Naive thymus-derived CD4-positive, alpha-beta T cell (primary cell): ENCODE measurements at regions not wholly inside any gene's neighbourhood (a gene's known extent, or its start where the extent isn't known, plus 50 kb on each side); places are given as distances from the start of the nearest gene placed in this dataset.

Experiments
- ATAC-seq: fragments of 150-1000 bp; cut with Tn5 transposase; 2 replicates; pipeline ENCODE4 v1.10.0; 2021; ENCODE audit warnings: mild to moderate bottlenecking, moderate library complexity
- CTCF ChIA-PET: fragments of 350-600 bp; sonication (Branson Sonifier 250); formaldehyde crosslinking; loops from one replicate; lab custom pipeline; 2021; ENCODE audit warnings: antibody characterized with exemption; lab: Charles Lee
- POLR2A ChIA-PET: fragments of 350-600 bp; sonication (Branson Sonifier 250); formaldehyde crosslinking; loops from one replicate; lab custom pipeline; 2021; ENCODE audit warnings: antibody characterized with exemption, inconsistent platforms; lab: Charles Lee
- DNase-seq, 9 donors: peaks; one replicate each; pipeline versions ENCODE4 v3.0.0 to v3.0.0-alpha.2; 2020 to 2022; ENCODE audit warnings: mixed read lengths in 1 of 9
- H3K27ac ChIP-seq: one replicate; pipeline ENCODE4 v1.7.0; 2013; ENCODE audit warnings: mild to moderate bottlenecking, low read depth, low read length, moderate library complexity
- H3K27me3 ChIP-seq, 2 donors: one replicate each; pipeline ENCODE4 v1.7.0; 2013; ENCODE audit warnings: low read length in 2 of 2, mild to moderate bottlenecking in 2 of 2, moderate library complexity in 2 of 2; ENCODE audit not compliant: control insufficient read depth in 2 of 2, insufficient read depth in 2 of 2
- H3K36me3 ChIP-seq, 3 experiments: 1 replicate in 2 of 3; 2 replicates in 1 of 3; pipeline ENCODE4 v1.7.0; 2013; ENCODE audit warnings: low read length in 3 of 3, mild to moderate bottlenecking in 3 of 3, moderate library complexity in 1 of 3; ENCODE audit not compliant: insufficient read depth in 3 of 3, control insufficient read depth in 2 of 3
- H3K4me1 ChIP-seq, 2 donors: one replicate each; pipeline ENCODE4 v1.7.0; 2013; ENCODE audit warnings: low read length in 2 of 2, mild to moderate bottlenecking in 2 of 2, moderate library complexity in 1 of 2; ENCODE audit not compliant: control insufficient read depth in 2 of 2, insufficient read depth in 2 of 2
- H3K4me3 ChIP-seq: 2 replicates; pipeline ENCODE4 v1.7.0; 2013; ENCODE audit warnings: mild to moderate bottlenecking, low read length
- H3K9me3 ChIP-seq, 3 experiments: 1 replicate in 2 of 3; 2 replicates in 1 of 3; pipeline ENCODE4 v1.7.0; 2013; ENCODE audit warnings: low read length in 3 of 3; ENCODE audit not compliant: control insufficient read depth in 2 of 3
- H3K27ac Mint-ChIP-seq, 9 donors: one replicate each; pipeline ENCODE4 v1.8.0; 2020 to 2022; ENCODE audit warnings: mixed read lengths in 9 of 9, mild to moderate bottlenecking in 8 of 9, moderate library complexity in 5 of 9, inconsistent platforms in 2 of 9
- H3K27me3 Mint-ChIP-seq, 5 donors: one replicate each; pipeline ENCODE4 v1.8.0; 2021 to 2022; ENCODE audit warnings: mixed read lengths in 5 of 5, mild to moderate bottlenecking in 1 of 5
- H3K36me3 Mint-ChIP-seq, 5 donors: one replicate each; pipeline ENCODE4 v1.8.0; 2020 to 2022; ENCODE audit warnings: mixed read lengths in 5 of 5, mild to moderate bottlenecking in 3 of 5, inconsistent platforms in 1 of 5
- H3K4me1 Mint-ChIP-seq, 7 donors: one replicate each; pipeline ENCODE4 v1.8.0; 2020 to 2022; ENCODE audit warnings: mixed read lengths in 7 of 7, mild to moderate bottlenecking in 3 of 7, inconsistent platforms in 1 of 7
- H3K4me3 Mint-ChIP-seq, 10 donors: one replicate each; pipeline ENCODE4 v1.8.0; 2020 to 2022; ENCODE audit warnings: mild to moderate bottlenecking in 10 of 10, mixed read lengths in 10 of 10, moderate library complexity in 6 of 10, inconsistent platforms in 2 of 10
- H3K9me3 Mint-ChIP-seq, 11 donors: one replicate each; pipeline ENCODE4 v1.8.0; 2020 to 2022; ENCODE audit warnings: mixed read lengths in 11 of 11, mild to moderate bottlenecking in 4 of 11, inconsistent platforms in 1 of 11, moderate library complexity in 1 of 11
- intact Hi-C, 2 donors: fragments of 100-400 bp; cut with micrococcal nuclease; formaldehyde crosslinking; loops; one replicate each; pipeline ENCODE4 v1.15.1; 2023

DNA sequence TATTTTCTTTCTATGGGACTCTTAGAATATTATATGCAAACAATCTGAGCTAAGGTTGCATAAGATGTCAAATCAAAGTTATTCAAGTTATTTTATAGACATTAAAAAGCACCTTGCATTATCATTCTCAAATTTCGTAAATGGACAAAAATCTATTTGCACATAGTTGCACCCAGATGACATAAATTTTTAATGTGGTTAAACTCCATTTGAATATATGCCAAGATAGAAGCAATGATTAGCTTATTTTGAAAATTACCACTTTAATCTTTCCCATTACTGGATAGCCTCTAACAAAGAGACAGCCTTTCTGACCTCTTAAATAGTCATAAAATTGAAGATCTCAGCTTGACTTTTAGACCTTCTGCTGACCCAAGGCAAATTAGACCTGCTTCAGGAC, 386.8 kb downstream of the RAPGEF2 start:
- POLR2A ChIA-PET, result no interaction called here
- no peak overlapping the region for H3K27ac ChIP-seq
- intact Hi-C loops, result no loop called here
- Mint-ChIP-seq H3K27me3 (peaks cover 2 to 28% (median 20%) of the 10 kb centered on the region in 5 donors), H3K4me3 (no peak overlapping the region), H3K36me3 (no peaks in the 10 kb centered on the region), H3K9me3 (peaks cover 0 to 19% (median 7%) of the 10 kb centered on the region in 11 donors), H3K27ac (no peak overlapping the region), H3K4me1 (peaks cover 0 to 5% (median 0%) of the 10 kb centered on the region in 7 donors)
- H3K27me3 ChIP-seq, result peaks cover 0 to 2% of the 10 kb centered on the region in 2 donors
- DNase-seq (no peak), ATAC-seq (no peak)
- CTCF ChIA-PET, result no interaction called here
- H3K36me3 ChIP-seq, result no peaks in the 10 kb centered on the region
- no peaks in the 10 kb centered on the region for H3K9me3 ChIP-seq
- no peaks in the 10 kb centered on the region for H3K4me1 ChIP-seq
- no peak overlapping the region for H3K4me3 ChIP-seq

DNA sequence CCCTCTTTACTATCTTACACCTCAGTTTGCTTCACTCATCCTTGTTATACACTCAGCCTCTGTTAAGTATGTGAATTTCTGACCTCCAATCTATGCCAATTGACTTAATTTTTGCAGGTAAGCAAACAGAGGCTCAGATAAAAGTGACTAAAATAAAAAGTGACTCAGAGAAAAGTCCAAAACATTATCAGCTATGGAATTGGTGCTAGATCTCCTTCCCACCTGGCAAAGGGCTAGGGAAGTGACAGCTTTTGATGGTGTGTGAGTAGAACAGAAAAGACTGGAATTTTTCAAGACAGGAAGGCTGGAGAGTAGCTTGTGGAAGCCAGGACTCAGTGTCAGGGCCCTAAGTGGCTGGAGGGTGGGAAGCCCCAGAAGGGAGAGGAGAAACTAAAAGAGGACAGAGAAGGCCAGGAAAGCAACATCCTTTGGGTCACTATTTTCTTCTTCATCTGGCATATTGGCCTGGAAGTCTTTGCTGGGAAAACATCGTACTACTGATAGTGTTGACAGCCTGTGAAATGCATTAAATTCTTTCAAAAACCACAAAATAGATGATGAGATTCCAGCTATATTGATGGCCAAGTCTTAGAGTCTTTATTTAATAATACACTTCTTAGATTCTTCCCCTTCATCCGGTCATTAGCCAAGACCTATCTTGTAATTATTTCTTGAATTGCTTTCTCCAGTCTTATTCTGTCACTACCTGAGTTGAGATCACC, 392.8 kb downstream of the RAPGEF2 start:
- Mint-ChIP-seq H3K36me3 (no peaks in the 10 kb centered on the region), H3K9me3 (peaks cover 0 to 16% (median 7%) of the 10 kb centered on the region in 11 donors), H3K4me1 (no peaks in the 10 kb centered on the region), H3K27ac (no peak overlapping the region), H3K27me3 (peaks cover 0 to 8% (median 5%) of the 10 kb centered on the region in 5 donors), H3K4me3 (no peak overlapping the region)
- H3K27ac ChIP-seq, result no peak overlapping the region
- ATAC-seq (no peak), DNase-seq (no peak)
- no peaks in the 10 kb centered on the region for H3K36me3 ChIP-seq
- H3K4me1 ChIP-seq, result no peaks in the 10 kb centered on the region
- CTCF ChIA-PET, result no interaction called here
- POLR2A ChIA-PET, result no interaction called here
- H3K27me3 ChIP-seq, result no peaks in the 10 kb centered on the region
- no peaks in the 10 kb centered on the region for H3K9me3 ChIP-seq
- intact Hi-C loops, result no loop called here
- no peak overlapping the region for H3K4me3 ChIP-seq

DNA sequence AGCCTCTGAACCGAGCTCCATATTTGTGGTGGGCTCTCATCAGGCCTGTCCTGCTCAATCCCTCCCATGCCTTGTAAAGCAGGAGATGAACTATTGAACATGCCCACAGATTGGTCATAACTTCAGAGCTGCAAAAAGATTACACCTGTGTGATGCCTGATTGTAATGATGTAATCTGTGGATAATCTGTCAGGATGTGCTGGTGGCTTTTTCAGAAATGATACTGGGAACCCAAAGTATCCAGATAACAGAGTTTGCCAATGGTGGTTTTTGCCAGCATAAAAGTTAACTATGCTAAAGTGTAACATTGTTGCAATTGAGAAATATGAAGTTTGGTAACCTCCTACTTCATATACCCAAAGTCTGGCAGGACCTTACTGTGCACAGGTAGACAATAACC, 393.4 kb downstream of the RAPGEF2 start:
- ChIA-PET CTCF (no interaction called here), POLR2A (no interaction called here)
- Mint-ChIP-seq H3K9me3 (peaks cover 0 to 13% (median 5%) of the 10 kb centered on the region in 11 donors), H3K36me3 (no peaks in the 10 kb centered on the region), H3K27ac (no peak overlapping the region), H3K4me1 (no peaks in the 10 kb centered on the region), H3K4me3 (no peak overlapping the region), H3K27me3 (peaks cover 0 to 8% (median 5%) of the 10 kb centered on the region in 5 donors)
- Histone ChIP-seq H3K27me3 (no peaks in the 10 kb centered on the region), H3K27ac (no peak overlapping the region), H3K4me1 (no peaks in the 10 kb centered on the region), H3K36me3 (no peaks in the 10 kb centered on the region), H3K4me3 (no peak overlapping the region), H3K9me3 (no peaks in the 10 kb centered on the region)
- intact Hi-C loops, result no loop called here
- ATAC-seq, result no peak
- no peak for DNase-seq

DNA sequence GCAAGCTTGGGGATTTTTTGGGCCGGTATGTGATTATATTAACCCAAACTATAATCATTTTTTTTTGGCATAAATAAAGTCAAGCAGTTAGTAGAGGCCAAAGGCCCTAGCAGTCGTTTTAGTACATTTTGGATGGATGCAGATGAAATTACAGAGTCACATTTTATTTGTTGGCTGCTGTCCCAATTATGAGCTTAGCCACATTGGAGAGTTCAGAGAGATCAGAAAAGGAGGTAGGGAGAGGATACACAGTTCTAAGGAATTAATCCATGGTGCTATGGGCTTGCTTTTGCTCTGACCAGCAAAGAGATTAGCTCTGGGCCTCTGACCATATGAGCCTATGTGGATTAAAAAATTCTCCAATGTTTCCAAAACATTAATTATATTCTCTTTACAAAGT, 395.1 kb downstream of the RAPGEF2 start:
- Histone ChIP-seq H3K9me3 (no peaks in the 10 kb centered on the region), H3K4me3 (no peak overlapping the region), H3K4me1 (no peaks in the 10 kb centered on the region), H3K27me3 (no peaks in the 10 kb centered on the region), H3K27ac (no peak overlapping the region), H3K36me3 (no peaks in the 10 kb centered on the region)
- intact Hi-C loops, result no loop called here
- no peaks in the 10 kb centered on the region for H3K4me1 Mint-ChIP-seq
- ChIA-PET POLR2A (no interaction called here), CTCF (no interaction called here)
- H3K9me3 Mint-ChIP-seq, result peaks cover 0 to 6% (median 4%) of the 10 kb centered on the region in 11 donors
- DNase-seq (no peak), ATAC-seq (no peak)
- H3K4me3 Mint-ChIP-seq, result no peak overlapping the region
- H3K27ac Mint-ChIP-seq, result no peak overlapping the region
- no peaks in the 10 kb centered on the region for H3K36me3 Mint-ChIP-seq
- H3K27me3 Mint-ChIP-seq, result peaks cover 0 to 7% (median 5%) of the 10 kb centered on the region in 5 donors

DNA sequence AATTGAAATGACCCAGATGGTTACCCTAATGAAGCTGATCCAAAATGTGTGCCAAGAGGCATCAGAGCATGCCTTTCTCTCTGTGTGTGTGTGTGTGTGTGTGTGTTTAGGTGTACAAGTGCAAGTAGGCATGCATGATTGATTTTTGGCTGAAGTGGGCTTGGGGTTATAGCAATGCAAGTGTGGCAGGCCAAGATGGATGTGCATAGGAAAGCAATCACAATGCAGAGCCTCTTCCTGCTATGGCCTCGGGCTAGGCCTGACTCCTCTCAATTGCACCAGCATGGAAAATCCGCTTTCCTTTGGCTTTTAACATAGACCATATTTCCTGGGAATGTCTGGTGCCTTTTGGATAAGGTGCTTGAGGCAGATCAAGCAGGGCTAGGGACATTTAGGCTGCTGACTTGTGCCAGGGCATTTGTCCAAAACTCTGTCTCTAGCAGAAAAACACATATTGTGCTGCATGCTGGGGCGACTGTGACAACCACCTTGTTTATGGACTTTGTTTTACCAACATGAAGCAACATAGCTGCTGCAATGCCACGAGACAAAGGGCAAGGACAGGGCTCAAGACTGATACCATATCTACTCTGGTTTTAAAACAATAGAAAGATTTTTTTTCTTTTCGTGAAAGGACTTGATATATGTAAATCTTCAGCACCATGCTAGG, 395.7 kb downstream of the RAPGEF2 start:
- ChIA-PET CTCF (no interaction called here), POLR2A (no interaction called here)

DNA sequence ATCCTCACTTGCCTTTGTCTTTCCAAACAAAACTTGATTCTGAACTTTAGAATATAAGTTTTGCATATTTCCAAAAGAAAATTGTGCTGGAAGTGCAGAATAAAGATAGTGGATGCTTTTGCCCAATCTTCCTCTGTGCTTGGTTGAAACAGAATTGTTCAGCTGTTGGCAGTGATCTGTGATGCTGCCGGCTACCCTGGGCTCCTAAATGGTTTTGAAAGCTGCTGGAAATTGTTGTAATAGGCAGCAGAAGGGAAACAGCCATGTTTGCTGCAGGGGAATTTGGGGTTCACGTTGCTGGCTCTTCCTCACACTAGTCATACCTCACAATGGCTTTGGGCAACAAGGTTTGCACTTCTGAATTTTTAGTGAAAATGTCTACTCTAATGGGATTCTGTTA, 398.0 kb downstream of the RAPGEF2 start:
- ATAC-seq (no peak), DNase-seq (no peak)
- POLR2A ChIA-PET, result no interaction called here
- Mint-ChIP-seq H3K27ac (no peak overlapping the region), H3K27me3 (peaks cover 0 to 21% (median 9%) of the 10 kb centered on the region in 5 donors), H3K9me3 (peaks cover 0 to 5% (median 0%) of the 10 kb centered on the region in 11 donors), H3K36me3 (no peaks in the 10 kb centered on the region), H3K4me1 (no peaks in the 10 kb centered on the region), H3K4me3 (no peak overlapping the region)
- H3K27ac ChIP-seq, result no peak overlapping the region
- intact Hi-C loops, result no loop called here
- no peaks in the 10 kb centered on the region for H3K27me3 ChIP-seq
- CTCF ChIA-PET, result no interaction called here
- no peak overlapping the region for H3K4me3 ChIP-seq
- H3K36me3 ChIP-seq, result no peaks in the 10 kb centered on the region
- H3K4me1 ChIP-seq, result no peaks in the 10 kb centered on the region
- H3K9me3 ChIP-seq, result no peaks in the 10 kb centered on the region

More for the DNA sequence above, 395.7 kb downstream of the RAPGEF2 start:
- intact Hi-C loops, result no loop called here
- Mint-ChIP-seq H3K9me3 (peaks cover 0 to 5% (median 0%) of the 10 kb centered on the region in 11 donors), H3K4me3 (no peak overlapping the region), H3K4me1 (no peaks in the 10 kb centered on the region), H3K27me3 (peaks cover 0 to 9% (median 5%) of the 10 kb centered on the region in 5 donors), H3K36me3 (no peaks in the 10 kb centered on the region), H3K27ac (no peak overlapping the region)
- ATAC-seq (no peak), DNase-seq (no peak)
- Histone ChIP-seq H3K36me3 (no peaks in the 10 kb centered on the region), H3K4me1 (no peaks in the 10 kb centered on the region), H3K27me3 (no peaks in the 10 kb centered on the region), H3K9me3 (no peaks in the 10 kb centered on the region), H3K27ac (no peak overlapping the region), H3K4me3 (no peak overlapping the region)
